ENCODE measurements at regions not wholly inside any gene's neighbourhood (a gene's known extent, or its start where the extent isn't known, plus 50 kb on each side); places are given as distances from the start of the nearest gene placed in this dataset.

GRCh38 chr20:6665161-6665560, 102.3 kb upstream of the BMP2 start:
- no peak for FAIRE-seq

GRCh38 chr20:6664574-6664973, 102.9 kb upstream of the BMP2 start:
- no peaks in the 10 kb centered on the region for H3K9me3 ChIP-seq
- CTCF ChIA-PET: no interaction called here
- DNase-seq (ENCODE audit: low read depth in 1 of 2, low spot score in 1 of 2) (no peak), FAIRE-seq (no peak), ATAC-seq (no peak)
- H3K4me2 ChIP-seq: no peak overlapping the region
- H3K4me1 ChIP-seq: no peaks in the 10 kb centered on the region
- H3K4me3 ChIP-seq: no peak overlapping the region
- TF ChIP-seq FOXS1 (CRISPR knock-in tag; IDR thresholded peaks at IDR 0.05) (no peak), ZC3H11A (IDR thresholded peaks at IDR 0.05) (no peak), FOSL2 (IDR thresholded peaks at IDR 0.05) (no peak), FOSL2 (CRISPR knock-in tag; IDR thresholded peaks at IDR 0.05) (no peak), POLR2A (IDR thresholded peaks at IDR 0.05; ENCODE audit: low read length) (no peak), MYC (IDR thresholded peaks at IDR 0.05; ENCODE audit: borderline replicate concordance, low read length) (no peak), CBX2 (IDR thresholded peaks at IDR 0.05; ENCODE audit: borderline replicate concordance, low read depth) (no peak), ESRRA (IDR thresholded peaks at IDR 0.05; ENCODE audit: borderline replicate concordance, low read length) (no peak), NPAS2 (CRISPR knock-in tag; IDR thresholded peaks at IDR 0.05; ENCODE audit: borderline replicate concordance) (no peak)
- POLR2A ChIA-PET: no interaction called here
- H3K27ac ChIP-seq: no peak overlapping the region
- 0% methylated on average over 1 of the region's 1 CpG for WGBS (ENCODE audit: missing lambda C conversion rate)

More at GRCh38 chr20:6665161-6665560, 102.3 kb upstream of the BMP2 start:
- H3K4me2 ChIP-seq: no peak overlapping the region
- POLR2A ChIA-PET: no interaction called here
- no peaks in the 10 kb centered on the region for H3K4me1 ChIP-seq
- TF ChIP-seq PHF8 (IDR thresholded peaks at IDR 0.05; ENCODE audit: borderline replicate concordance, low read depth): no peak
- TF ChIP-seq CHD2 (IDR thresholded peaks at IDR 0.05; ENCODE audit: low read length, partially characterized antibody): no peak
- TF ChIP-seq KDM5A (IDR thresholded peaks at IDR 0.05): no peak
- TF ChIP-seq MAFK (IDR thresholded peaks at IDR 0.05; ENCODE audit: partially characterized antibody): no peak
- no peak for TF ChIP-seq PBX3 (IDR thresholded peaks at IDR 0.05)
- TF ChIP-seq E2F6 (IDR thresholded peaks at IDR 0.05; ENCODE audit: borderline replicate concordance, low read depth): no peak
- no peak for TF ChIP-seq RAD21 (conservative IDR thresholded peaks at IDR 0.05 in 1 of 2, IDR thresholded peaks at IDR 0.05 in 1 of 2)
- no peak for TF ChIP-seq JUNB (IDR thresholded peaks at IDR 0.05)
- TF ChIP-seq CHD4 (IDR thresholded peaks at IDR 0.05; ENCODE audit: borderline replicate concordance): no peak
- TF ChIP-seq FOXS1 (CRISPR knock-in tag; IDR thresholded peaks at IDR 0.05): no peak
- no peak for TF ChIP-seq TP53 (CRISPR knock-in tag; IDR thresholded peaks at IDR 0.05)
- DNase-seq (ENCODE audit: low read depth in 1 of 2, low spot score in 1 of 2) (no peak), ATAC-seq (no peak)
- H3K9me3 ChIP-seq: no peaks in the 10 kb centered on the region
- H3K27ac ChIP-seq: no peak overlapping the region
- H3K4me3 ChIP-seq: no peak overlapping the region
- CTCF ChIA-PET: no interaction called here
- whole genome bisulfite sequencing (ENCODE audit: missing lambda C conversion rate): 0% methylated on average over 1 of the region's 1 CpG

GRCh38 chr20:6663751-6664388, 103.6 kb upstream of the BMP2 start:
- FAIRE-seq: no peak
- CTCF ChIA-PET: no interaction called here
- Histone ChIP-seq H3K9me3 (no peaks in the 10 kb centered on the region), H3K27ac (no peak overlapping the region), H3K4me1 (no peaks in the 10 kb centered on the region), H3K4me2 (no peak overlapping the region), H3K4me3 (no peak overlapping the region)
- DNase-seq (ENCODE audit: low read depth in 1 of 2, low spot score in 1 of 2): no peak
- POLR2A ChIA-PET: no interaction called here
- TF ChIP-seq RARB (CRISPR knock-in tag; IDR thresholded peaks at IDR 0.05): no peak
- TF ChIP-seq HES2 (IDR thresholded peaks at IDR 0.05): no peak
- TF ChIP-seq USF2 (IDR thresholded peaks at IDR 0.05): no peak
- TF ChIP-seq BHLHE40 (IDR thresholded peaks at IDR 0.05; ENCODE audit: low read depth, low read length): no peak
- TF ChIP-seq ZFP36 (IDR thresholded peaks at IDR 0.05; ENCODE audit: borderline replicate concordance, partially characterized antibody): no peak
- TF ChIP-seq NPAS2 (CRISPR knock-in tag; IDR thresholded peaks at IDR 0.05; ENCODE audit: borderline replicate concordance): no peak
- TF ChIP-seq MAX (IDR thresholded peaks at IDR 0.05): no peak
- TF ChIP-seq CHD4 (IDR thresholded peaks at IDR 0.05; ENCODE audit: borderline replicate concordance): no peak
- no peak for TF ChIP-seq GATA3 (IDR thresholded peaks at IDR 0.05; ENCODE audit: borderline replicate concordance)
- no peak for TF ChIP-seq POLR2A (IDR thresholded peaks at IDR 0.05; ENCODE audit: low read length)
- no peak for TF ChIP-seq NR3C1 (IDR thresholded peaks at IDR 0.05)
- TF ChIP-seq JUN (IDR thresholded peaks at IDR 0.05): no peak
- no peak for TF ChIP-seq MAZ (IDR thresholded peaks at IDR 0.05; ENCODE audit: borderline replicate concordance, low read depth, low read length)
- no peak for TF ChIP-seq KDM1A (IDR thresholded peaks at IDR 0.05; ENCODE audit: low read depth)
- TF ChIP-seq RCOR1 (IDR thresholded peaks at IDR 0.05; ENCODE audit: low read depth, low read length): no peak
- TF ChIP-seq RFX5 (IDR thresholded peaks at IDR 0.05): no peak
- no peak for TF ChIP-seq HOXA7 (CRISPR knock-in tag; IDR thresholded peaks at IDR 0.05)
- ATAC-seq: no peak
- WGBS (ENCODE audit: missing lambda C conversion rate): 10% methylated on average over 6 of the region's 6 CpGs

All from A549 (cell line).